NCI-H345 treated with DMSO at 0.1 percent for 48 hours (cell line): ENCODE measurements at regions not wholly inside any gene's neighbourhood (a gene's known extent, or its start where the extent isn't known, plus 50 kb on each side); places are given as distances from the start of the nearest gene placed in this dataset.

Experiments
- DNase-seq: peaks from one replicate; lab custom pipeline; 2025; ENCODE audit not compliant: unreplicated experiment; lab: John Stamatoyannopoulos, UW

GRCh38 chr13:106352850-106353249, 182.6 kb downstream of the EFNB2 start:
- DNase-seq, result no peak

- DNase-seq, result no peak
Observed at GRCh38 chr13:106351251-106351650, 184.2 kb downstream of the EFNB2 start.

- DNase-seq, result peak; percentile 32
Observed at GRCh38 chr13:106350208-106350607, 185.3 kb downstream of the EFNB2 start.

- DNase-seq, result peak; percentile 68
Observed at GRCh38 chr13:106349080-106349931, 186.2 kb downstream of the EFNB2 start.

GRCh38 chr13:106348075-106348840, 187.2 kb downstream of the EFNB2 start:
- peak; percentile 31 for DNase-seq

GRCh38 chr13:106344342-106344741, 191.1 kb downstream of the EFNB2 start:
- no peak for DNase-seq

GRCh38 chr13:106343836-106344235, 191.6 kb downstream of the EFNB2 start:
- no peak for DNase-seq

- no peak for DNase-seq
Observed at GRCh38 chr13:106340249-106340648, 195.2 kb downstream of the EFNB2 start.

- DNase-seq, result no peak
Observed at GRCh38 chr13:106337096-106337850, 198.2 kb downstream of the EFNB2 start.

GRCh38 chr13:106336668-106337067, 198.8 kb downstream of the EFNB2 start:
- DNase-seq, result peak; percentile 16

- no peak for DNase-seq
Observed at GRCh38 chr13:106332621-106333020, 202.8 kb downstream of the EFNB2 start.

GRCh38 chr13:106331116-106331515, 204.3 kb downstream of the EFNB2 start:
- DNase-seq, result no peak

- no peak for DNase-seq
Observed at GRCh38 chr13:106329941-106330340, 205.5 kb downstream of the EFNB2 start.

GRCh38 chr13:106326751-106327150, 208.7 kb downstream of the EFNB2 start:
- DNase-seq, result no peak

GRCh38 chr13:106324444-106324843, 211.0 kb downstream of the EFNB2 start:
- DNase-seq, result no peak

- DNase-seq, result no peak
Observed at GRCh38 chr13:106322628-106323027, 212.8 kb downstream of the EFNB2 start.

- no peak for DNase-seq
Observed at GRCh38 chr13:106318941-106319411, 216.5 kb downstream of the EFNB2 start.

GRCh38 chr13:106314417-106314816, 221.0 kb downstream of the EFNB2 start:
- DNase-seq, result no peak

GRCh38 chr13:106311004-106311403, 224.5 kb downstream of the EFNB2 start:
- no peak for DNase-seq

GRCh38 chr13:106310291-106310865, 225.1 kb downstream of the EFNB2 start:
- no peak for DNase-seq

- no peak for DNase-seq
Observed at GRCh38 chr13:106306748-106307277, 228.6 kb downstream of the EFNB2 start.
